IMR-90 (cell line): ENCODE measurements at regions not wholly inside any gene's neighbourhood (a gene's known extent, or its start where the extent isn't known, plus 50 kb on each side); places are given as distances from the start of the nearest gene placed in this dataset.

Source experiments
- ATAC-seq: fragments of 200-7000 bp; cut with Tn5 transposase; 2 replicates; pipeline ENCODE4 v1.9.1; 2020; ENCODE audit warnings: low read depth, mild to moderate bottlenecking, moderate library complexity
- BruUV-seq: library from RNA; stranded (reverse); fragments of 400-500 nt; replicated peaks from 2 replicates; lab custom pipeline; 2021; lab: Mats Ljungman, UMichigan
- CTCF ChIA-PET: fragments of 300-600 bp; formaldehyde crosslinking; extraction: SDS; loops from one replicate; lab custom pipeline; 2021; ENCODE audit warnings: antibody characterized with exemption; lab: Yijun Ruan, JAX
- POLR2A ChIA-PET: fragments of 300-600 bp; sonication (Branson Sonifier 250); formaldehyde crosslinking; loops from one replicate; lab custom pipeline; 2022; ENCODE audit warnings: antibody characterized with exemption; ENCODE audit not compliant: unreplicated experiment; lab: Charles Lee
- DNase-seq: peaks from one replicate; pipeline ENCODE4 v3.0.0; 2013
- H2AFZ ChIP-seq: replicated peaks from 2 replicates; pipeline ENCODE3; 2013; ENCODE audit warnings: low read length, mild to moderate bottlenecking; ENCODE audit not compliant: poor library complexity
- H2AK5ac ChIP-seq: 2 replicates; pipeline ENCODE4 v1.6.1; 2013; ENCODE audit warnings: low read depth, low read length, inconsistent platforms
- H2AK9ac ChIP-seq: replicated peaks from 2 replicates; pipeline ENCODE3; 2013; ENCODE audit warnings: mild to moderate bottlenecking, low read depth, low read length, moderate library complexity; ENCODE audit not compliant: poor library complexity
- H2BK120ac ChIP-seq: 2 replicates; pipeline ENCODE4 v1.6.1; 2013; ENCODE audit warnings: low read depth, low read length, inconsistent platforms
- H2BK15ac ChIP-seq: 3 replicates; pipeline ENCODE4 v1.6.1; 2013; ENCODE audit warnings: low read depth, low read length, inconsistent platforms
- H2BK20ac ChIP-seq: 2 replicates; pipeline ENCODE4 v1.6.1; 2013; ENCODE audit warnings: low read depth, mild to moderate bottlenecking, inconsistent platforms, low read length, moderate library complexity
- H2BK5ac ChIP-seq: 2 replicates; pipeline ENCODE4 v1.6.1; 2013; ENCODE audit warnings: mild to moderate bottlenecking, low read depth, low read length, inconsistent platforms; ENCODE audit not compliant: poor library complexity, severe bottlenecking
- H3K14ac ChIP-seq: replicated peaks from 2 replicates; pipeline ENCODE4 v1.6.1; 2013; ENCODE audit warnings: low read depth, low read length, inconsistent platforms
- H3K18ac ChIP-seq: 2 replicates; pipeline ENCODE4 v1.6.1; 2013; ENCODE audit warnings: low read depth, low read length, control low read depth
- H3K23ac ChIP-seq: 2 replicates; pipeline ENCODE4 v1.6.1; 2013; ENCODE audit warnings: low read depth, low read length, inconsistent platforms
- H3K27ac ChIP-seq: 2 replicates; pipeline ENCODE4 v1.5.1; 2013; ENCODE audit warnings: mild to moderate bottlenecking, control low read depth, low read length; ENCODE audit not compliant: insufficient read depth
- H3K27me3 ChIP-seq: 2 replicates; pipeline ENCODE4 v1.6.1; 2013; ENCODE audit warnings: low read length; ENCODE audit not compliant: control insufficient read depth, insufficient read depth
- H3K36me3 ChIP-seq: 2 replicates; pipeline ENCODE4 v1.6.1; 2013; ENCODE audit warnings: low read length, mixed read lengths; ENCODE audit not compliant: control insufficient read depth, insufficient read depth
- H3K4ac ChIP-seq: 2 replicates; pipeline ENCODE4 v1.6.1; 2013; ENCODE audit warnings: low read depth, low read length, inconsistent platforms
- H3K4me1 ChIP-seq: 2 replicates; pipeline ENCODE4 v1.6.1; 2013; ENCODE audit warnings: low read length, mixed read lengths; ENCODE audit not compliant: control insufficient read depth, insufficient read depth
- H3K4me2 ChIP-seq: 2 replicates; pipeline ENCODE4 v1.6.1; 2013; ENCODE audit warnings: low read depth, mild to moderate bottlenecking, control low read depth, low read length, moderate library complexity
- H3K4me3 ChIP-seq: 2 replicates; pipeline ENCODE4 v1.5.1; 2013; ENCODE audit warnings: low read depth, mild to moderate bottlenecking, control low read depth, low read length, moderate library complexity; ENCODE audit not compliant: insufficient read depth
- H3K56ac ChIP-seq: 2 replicates; pipeline ENCODE4 v1.6.1; 2013; ENCODE audit warnings: low read length, inconsistent platforms; ENCODE audit not compliant: insufficient read depth; ENCODE audit errors: extremely low read depth
- H3K79me1 ChIP-seq, 2 experiments: 2 replicates each; pipeline ENCODE4 v1.6.1; 2013; ENCODE audit warnings: low read length in 2 of 2, inconsistent platforms in 1 of 2, low read depth in 1 of 2
- H3K9ac ChIP-seq: 2 replicates; pipeline ENCODE4 v1.6.1; 2013; ENCODE audit warnings: low read depth, low read length, control low read depth
- H3K9me1 ChIP-seq: 2 replicates; pipeline ENCODE4 v1.6.1; 2013; ENCODE audit warnings: low read length, inconsistent platforms; ENCODE audit not compliant: insufficient read depth
- H3K9me3 ChIP-seq: 2 replicates; pipeline ENCODE4 v1.6.1; 2013; ENCODE audit warnings: low read length; ENCODE audit not compliant: control insufficient read depth, insufficient read depth
- H4K20me1 ChIP-seq: 2 replicates; pipeline ENCODE4 v1.6.1; 2013; ENCODE audit warnings: low read length, inconsistent platforms; ENCODE audit not compliant: insufficient read depth
- H4K5ac ChIP-seq: 2 replicates; pipeline ENCODE4 v1.6.1; 2013; ENCODE audit warnings: mild to moderate bottlenecking, low read depth, low read length, control low read depth
- H4K8ac ChIP-seq, 2 experiments: 2 replicates each; pipeline ENCODE4 v1.6.1; 2013; ENCODE audit warnings: low read depth in 2 of 2, low read length in 2 of 2, control low read depth in 1 of 2, inconsistent platforms in 1 of 2
- H4K91ac ChIP-seq: 2 replicates; pipeline ENCODE4 v1.6.1; 2013; ENCODE audit warnings: low read depth, low read length, inconsistent platforms; ENCODE audit not compliant: insufficient read depth
- CEBPB ChIP-seq: IDR thresholded peaks from 2 replicates; pipeline ENCODE4 v1.6.1; 2012; ENCODE audit warnings: low read depth, low read length, improper control_type of control experiment
- CHD1 ChIP-seq: IDR thresholded peaks from 2 replicates; pipeline ENCODE4 v1.6.1; 2012; ENCODE audit warnings: low read depth, low read length, improper control_type of control experiment
- MAZ ChIP-seq: IDR thresholded peaks from 2 replicates; pipeline ENCODE4 v1.6.1; 2012; ENCODE audit warnings: low read depth, mild to moderate bottlenecking, low read length, improper control_type of control experiment, moderate library complexity, borderline replicate concordance
- MXI1 ChIP-seq: IDR thresholded peaks from 2 replicates; pipeline ENCODE4 v1.6.1; 2012; ENCODE audit warnings: low read depth, mild to moderate bottlenecking, low read length, moderate library complexity, borderline replicate concordance
- NFE2L2 ChIP-seq: fragments of 150-350 bp; IDR thresholded peaks from 2 replicates; pipeline ENCODE4 v1.6.1; 2016; ENCODE audit warnings: low read depth, mild to moderate bottlenecking, low read length
- RAD21 ChIP-seq: IDR thresholded peaks from 2 replicates; pipeline ENCODE4 v1.6.1; 2012; ENCODE audit warnings: low read length, improper control_type of control experiment
- RFX5 ChIP-seq: IDR thresholded peaks from 2 replicates; pipeline ENCODE4 v1.8.0; 2012; ENCODE audit warnings: low read depth, mild to moderate bottlenecking, low read length, moderate library complexity
- SMC3 ChIP-seq: fragments of 150-350 bp; IDR thresholded peaks from 2 replicates; pipeline ENCODE4 v1.6.1; 2016; ENCODE audit warnings: low read depth, mild to moderate bottlenecking, antibody characterized with exemption, low read length, moderate library complexity
- WGBS, 2 experiments: methylation state at CpG; one replicate each; pipeline versions ENCODE4 v1.1.5 to v1.1.7; 2013; ENCODE audit warnings: missing lambda C conversion rate in 2 of 2; ENCODE audit not compliant: insufficient read length in 1 of 2; ENCODE audit errors: extremely low coverage in 2 of 2; 5-methylcytosine and 5-hydroxymethylcytosine counted together
- dilution Hi-C: fragments of 300-500 bp; cut with HindIII; formaldehyde crosslinking; loops from one replicate; pipeline ENCODE4 v1.14.3; 2018; ENCODE audit warnings: low sequenced_read_pairs; ENCODE audit not compliant: unreplicated experiment
- in situ Hi-C: fragments of 300-500 bp; cut with MboI; formaldehyde crosslinking; loops from 3 replicates; pipeline ENCODE4 v1.14.3; 2019; ENCODE audit warnings: low sequenced_read_pairs, inconsistent platforms, mixed read lengths
- intact Hi-C: fragments of 100-400 bp; cut with micrococcal nuclease; formaldehyde crosslinking; loops from 2 replicates; pipeline ENCODE4 v1.10.0; 2022

- TF ChIP-seq MXI1: no peak
- TF ChIP-seq CHD1: no peak
- TF ChIP-seq MAZ: no peak
- no peak for TF ChIP-seq RAD21
- no peak for TF ChIP-seq SMC3
- TF ChIP-seq NFE2L2: no peak
Measured at GRCh38 chr1:244968881-244969280, 104.5 kb upstream of the HNRNPU start (continued).

- Histone ChIP-seq H3K27me3 (no peaks in the 10 kb centered on the region), H3K56ac (peak overlapping the region; percentile 71; the same call in 1 of the 2 replicates), H3K18ac (peak overlapping the region; percentile 72), H3K9me3 (no peaks in the 10 kb centered on the region), H4K20me1 (no peaks in the 10 kb centered on the region), H3K36me3 (no peaks in the 10 kb centered on the region), H3K9me1 (peaks cover 8% of the 10 kb centered on the region), H2AFZ (peak overlapping the region; percentile 86), H4K91ac (peak overlapping the region; percentile 75), H3K4me1 (peaks cover 14% of the 10 kb centered on the region), H2BK15ac (peak overlapping the region; percentile 73; the same call in 1 of the 3 replicates), H3K9ac (peak overlapping the region; percentile 48), H3K4ac (peak overlapping the region; percentile 74), H3K4me2 (peak overlapping the region; percentile 89), H2BK20ac (peak overlapping the region; percentile 69), H3K27ac (peak overlapping the region; percentile 90), H3K14ac (peak overlapping the region; percentile 77), H2BK5ac (peak overlapping the region; percentile 92), H4K8ac (peak overlapping the region; percentile 49 to 89; a peak in 3 of 4 replicates), H3K79me1 (peaks cover 15 to 17% of the 10 kb centered on the region in 2 experiments), H4K5ac (peak overlapping the region; percentile 86), H3K23ac (peak overlapping the region; percentile 85; the same call in 1 of the 2 replicates), H2AK5ac (peak overlapping the region; percentile 41), H3K4me3 (peak overlapping the region; percentile 5; the same call in 1 of the 2 replicates), H2BK120ac (peak overlapping the region; percentile 71), H2AK9ac (peak overlapping the region; percentile 84)
- no peak for TF ChIP-seq NFE2L2
- TF ChIP-seq CEBPB: no peak
- TF ChIP-seq RFX5: no peak
- ATAC-seq (no peak), DNase-seq (no peak)
- 90% methylated on average over 4 of the region's 12 CpGs; no CpG with 5 or more reads in 1 of the 2 experiments for WGBS, 2 experiments
- in situ Hi-C loops: no loop called here
- POLR2A ChIA-PET: interaction anchor here (0.5 kb wide), 1 partner anchor 1717 kb away, joined by 5 read pairs; no protein-coding TSS in a partner anchor
- CTCF ChIA-PET: no interaction called here
- dilution Hi-C loops: no loop called here
- BruUV-seq: no TSS peak
- intact Hi-C loops: no loop called here
Measured at GRCh38 chr1:244968471-244968871, 104.1 kb upstream of the HNRNPU start.
